ENCODE measurements at regions not wholly inside any gene's neighbourhood (a gene's known extent, or its start where the extent isn't known, plus 50 kb on each side); places are given as distances from the start of the nearest gene placed in this dataset.

GRCh38 chr10:131735577-131735976, 165.2 kb upstream of the PPP2R2D start:
- DNase-seq (ENCODE audit: low read depth) = no peak

- DNase-seq (ENCODE audit: low read depth) = no peak
Measured at GRCh38 chr10:131736321-131736980, 164.4 kb upstream of the PPP2R2D start.

DNA sequence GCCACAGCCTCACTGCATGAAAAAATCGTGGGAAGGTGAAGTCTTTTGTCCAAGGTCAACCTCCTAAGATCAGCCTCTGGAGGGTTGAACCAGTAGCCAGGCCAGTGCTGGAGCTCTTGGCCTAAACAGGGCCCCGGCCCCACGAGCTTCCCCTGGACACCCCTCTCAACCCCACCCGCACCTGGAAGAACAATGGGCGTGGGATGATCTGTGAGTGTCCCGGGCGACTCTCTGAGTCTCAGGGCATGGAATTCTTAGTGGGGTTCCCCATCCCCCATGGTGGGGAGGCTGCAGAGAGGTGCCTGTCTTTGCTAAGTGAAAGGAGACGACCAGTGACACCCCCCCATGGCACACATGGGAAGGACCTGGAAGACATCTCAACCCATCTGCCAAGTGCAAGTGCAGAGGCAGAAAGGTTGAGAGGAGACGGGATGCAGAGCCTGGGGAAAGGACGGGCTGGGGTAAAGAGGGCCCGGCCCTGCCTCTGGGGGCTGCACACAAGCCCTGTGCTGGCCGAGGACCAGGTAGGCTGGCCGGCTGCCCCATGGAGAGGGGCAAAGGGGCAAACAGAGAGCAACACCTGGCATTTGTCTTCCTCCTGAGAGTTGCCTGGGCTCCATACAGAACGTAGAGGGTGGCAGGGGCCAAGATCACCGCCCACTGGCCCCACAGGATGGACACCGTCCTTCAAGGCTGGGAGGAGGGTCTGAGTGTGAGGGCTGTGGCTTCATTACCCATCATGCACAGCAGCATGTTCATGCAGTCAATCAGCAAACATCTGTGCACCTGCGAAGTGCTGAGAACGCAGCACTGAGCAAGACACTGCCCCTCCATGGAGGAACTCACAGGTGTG, 163.0 kb upstream of the PPP2R2D start:
- no peak for DNase-seq (ENCODE audit: low read depth)

GRCh38 chr10:131738396-131738735, 162.4 kb upstream of the PPP2R2D start:
- no peak for DNase-seq (ENCODE audit: low read depth)

DNA sequence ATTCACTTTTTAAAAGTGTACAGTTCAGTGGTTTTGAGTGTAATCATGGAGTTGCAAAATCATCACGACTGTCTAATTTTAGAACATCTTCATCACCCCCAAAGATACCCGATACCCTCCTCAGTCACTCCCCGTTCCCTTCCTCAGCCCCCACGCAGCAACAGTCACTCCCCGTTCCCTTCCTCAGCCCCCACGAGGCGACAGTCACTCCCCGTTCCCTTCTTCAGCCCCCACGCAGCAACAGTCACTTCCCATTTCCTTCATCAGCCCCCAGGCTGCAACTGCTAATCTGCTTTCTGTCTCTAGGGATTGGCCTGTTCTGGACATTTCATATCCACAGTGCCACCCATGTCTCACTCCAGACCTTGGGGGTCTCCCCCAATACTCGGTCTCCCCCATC, 161.6 kb upstream of the PPP2R2D start:
- DNase-seq (ENCODE audit: low read depth) = no peak

DNA sequence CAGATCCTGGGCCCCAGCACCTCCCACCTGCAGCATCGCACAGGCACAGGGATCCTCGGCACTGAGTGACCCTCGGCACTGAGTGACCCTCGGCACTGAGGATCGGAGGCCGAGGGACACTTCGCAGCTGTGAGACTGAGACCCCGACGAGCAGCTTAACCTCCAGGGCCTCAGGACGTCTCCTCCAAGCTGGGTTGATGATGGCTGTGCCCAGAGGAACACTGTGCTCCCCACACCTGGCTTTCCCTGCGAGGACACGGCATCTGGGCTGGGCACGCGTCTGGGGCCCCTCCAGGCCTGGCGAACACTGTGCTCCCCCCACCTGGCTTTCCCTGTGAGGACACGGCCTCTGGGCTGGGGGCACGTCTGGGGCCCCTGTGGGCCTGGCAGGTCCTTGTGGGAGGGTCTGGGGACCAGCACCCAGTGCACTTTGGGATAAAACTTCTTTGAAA, 158.3 kb upstream of the PPP2R2D start:
- DNase-seq (ENCODE audit: low read depth) = no peak

- no peak for DNase-seq (ENCODE audit: low read depth)
Measured at GRCh38 chr10:131743190-131744151, 157.3 kb upstream of the PPP2R2D start.

- no peak for DNase-seq (ENCODE audit: low read depth)
Measured at GRCh38 chr10:131744346-131744745, 156.5 kb upstream of the PPP2R2D start.

- no peak for DNase-seq (ENCODE audit: low read depth)
Measured at GRCh38 chr10:131745591-131745990, 155.2 kb upstream of the PPP2R2D start.

DNA sequence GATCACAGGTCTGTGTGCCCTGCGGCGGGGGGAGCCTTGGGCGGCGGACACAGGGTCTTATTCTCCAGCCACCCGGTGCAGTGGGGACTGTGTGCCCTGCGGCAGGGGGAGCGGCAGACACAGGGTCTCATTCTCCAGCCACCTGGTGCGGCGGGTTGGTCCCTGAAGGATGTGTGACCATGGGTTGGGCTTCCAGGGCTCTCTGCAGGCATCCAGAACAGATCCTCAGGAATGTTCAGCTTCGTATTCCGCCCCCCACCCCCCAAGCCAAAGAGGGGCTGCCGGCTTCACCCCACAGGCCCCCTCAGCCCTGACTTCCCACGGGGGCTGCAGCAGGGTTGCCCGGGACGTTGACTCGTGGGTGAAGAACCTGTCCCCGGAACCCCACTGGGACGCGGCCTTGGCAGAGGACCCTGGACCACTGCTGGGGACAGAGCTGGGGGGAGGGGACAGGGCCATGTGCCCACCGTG, 154.5 kb upstream of the PPP2R2D start:
- DNase-seq (ENCODE audit: low read depth) = no peak

GRCh38 chr10:131746785-131747184, 154.0 kb upstream of the PPP2R2D start:
- no peak for DNase-seq (ENCODE audit: low read depth)

GRCh38 chr10:131747251-131747650, 153.6 kb upstream of the PPP2R2D start:
- DNase-seq (ENCODE audit: low read depth) = no peak

GRCh38 chr10:131747791-131748190, 153.0 kb upstream of the PPP2R2D start:
- no peak for DNase-seq (ENCODE audit: low read depth)

GRCh38 chr10:131748191-131748590, 152.6 kb upstream of the PPP2R2D start:
- no peak for DNase-seq (ENCODE audit: low read depth)

- no peak for DNase-seq (ENCODE audit: low read depth)
Measured at GRCh38 chr10:131748831-131749766, 151.7 kb upstream of the PPP2R2D start.

- no peak for DNase-seq (ENCODE audit: low read depth)
Measured at GRCh38 chr10:131749767-131750142, 151.1 kb upstream of the PPP2R2D start.

DNA sequence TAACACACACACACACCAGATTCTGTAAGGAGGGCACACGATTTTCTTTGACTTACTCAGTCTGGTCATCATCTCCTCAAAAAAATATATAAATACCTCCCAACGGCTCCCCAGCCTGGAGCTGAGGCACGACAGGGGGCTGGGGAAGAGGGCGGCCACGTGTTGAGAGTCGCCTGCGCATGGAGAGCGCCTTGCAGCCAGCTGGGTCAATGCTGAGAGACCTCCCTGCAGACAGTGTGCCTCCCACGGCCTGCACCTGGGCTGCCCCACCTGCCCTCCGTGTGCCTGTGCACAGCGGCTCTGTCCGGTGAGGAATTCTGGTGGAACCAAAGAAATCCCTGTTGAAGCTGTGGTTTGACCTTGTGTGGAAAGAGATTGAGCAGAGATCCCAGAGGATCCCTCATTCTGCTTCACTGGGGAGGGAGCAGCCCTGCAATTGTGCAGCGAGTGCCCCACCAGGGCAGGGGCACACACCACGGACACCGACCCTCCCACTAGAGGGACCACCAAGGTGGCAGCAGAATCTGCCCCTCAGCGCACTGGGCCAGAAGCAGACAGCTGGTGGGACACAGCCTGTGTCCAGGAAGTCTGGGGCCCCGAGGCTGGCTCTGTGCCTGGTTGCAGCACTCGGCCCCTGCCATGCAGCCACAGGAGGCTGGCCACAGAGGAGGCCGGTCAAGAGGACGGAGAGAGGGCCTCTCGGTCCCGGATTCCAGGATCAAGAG, 150.5 kb upstream of the PPP2R2D start:
- DNase-seq (ENCODE audit: low read depth) = no peak

- DNase-seq (ENCODE audit: low read depth) = no peak
Measured at GRCh38 chr10:131750973-131751826, 149.6 kb upstream of the PPP2R2D start.

Data from stimulated activated CD8-positive, alpha-beta memory T cell treated with anti-CD3 and anti-CD28 coated beads, Interleukin-12 subunit alpha, Interleukin-12 subunit beta, amount 100 ng/mL, for 1 hour (primary cell).